MM.1S (cell line): ENCODE measurements at regions not wholly inside any gene's neighbourhood (a gene's known extent, or its start where the extent isn't known, plus 50 kb on each side); places are given as distances from the start of the nearest gene placed in this dataset.

Experiments used
- DNase-seq: peaks from one replicate; pipeline ENCODE4 v3.0.0-alpha.2; 2015
- H2AFZ ChIP-seq: fragments of 300-600 bp; sonication (generic); 2 replicates; pipeline ENCODE4 v1.6.0; 2016; ENCODE audit warnings: antibody characterized with exemption, low read length
- H3F3A ChIP-seq: fragments of 300-600 bp; sonication (generic); 2 replicates; pipeline ENCODE4 v1.6.1; 2016; ENCODE audit warnings: mild to moderate bottlenecking, antibody characterized with exemption, low read length, moderate library complexity, mixed read lengths; ENCODE audit not compliant: insufficient read depth
- H3K27ac ChIP-seq: fragments of 300-600 bp; sonication (generic); 2 replicates; pipeline ENCODE4 v1.5.1; 2016; ENCODE audit warnings: mild to moderate bottlenecking, low read length
- H3K27me3 ChIP-seq: fragments of 300-600 bp; sonication (generic); replicated peaks from 2 replicates; pipeline ENCODE4 v1.6.0; 2016; ENCODE audit warnings: low read length; ENCODE audit not compliant: insufficient read depth
- H3K36me3 ChIP-seq: fragments of 300-600 bp; sonication (generic); replicated peaks from 2 replicates; pipeline ENCODE4 v1.6.1; 2016; ENCODE audit warnings: mild to moderate bottlenecking, low read length, mixed read lengths; ENCODE audit not compliant: insufficient read depth
- H3K4me1 ChIP-seq: fragments of 300-600 bp; sonication (generic); 2 replicates; pipeline ENCODE4 v1.6.1; 2016; ENCODE audit warnings: low read length, mixed read lengths
- H3K4me2 ChIP-seq: fragments of 300-600 bp; sonication (generic); 2 replicates; pipeline ENCODE4 v1.6.0; 2016; ENCODE audit warnings: low read depth, low read length
- H3K4me3 ChIP-seq: fragments of 300-600 bp; sonication (generic); 2 replicates; pipeline ENCODE4 v1.5.1; 2016; ENCODE audit warnings: low read length, mixed read lengths
- H3K79me2 ChIP-seq: fragments of 300-600 bp; sonication (generic); 2 replicates; pipeline ENCODE4 v1.6.1; 2016; ENCODE audit warnings: mixed run types, low read length, mixed read lengths
- H3K9ac ChIP-seq: fragments of 300-600 bp; sonication (generic); 2 replicates; pipeline ENCODE4 v1.6.1; 2016; ENCODE audit warnings: low read length, mixed read lengths
- H3K9me2 ChIP-seq: fragments of 300-600 bp; sonication (generic); replicated peaks from 2 replicates; pipeline ENCODE4 v1.6.1; 2016; ENCODE audit warnings: mild to moderate bottlenecking, low read length, mixed read lengths; ENCODE audit not compliant: insufficient read depth
- H3K9me3 ChIP-seq: fragments of 300-600 bp; sonication (generic); replicated peaks from 2 replicates; pipeline ENCODE4 v1.6.1; 2016; ENCODE audit warnings: mild to moderate bottlenecking, low read length, mixed read lengths; ENCODE audit not compliant: insufficient read depth
- H4K20me1 ChIP-seq: fragments of 300-600 bp; sonication (generic); 2 replicates; pipeline ENCODE4 v1.6.1; 2016; ENCODE audit warnings: mild to moderate bottlenecking, low read length, moderate library complexity, mixed read lengths; ENCODE audit not compliant: insufficient read depth
- EZH2 ChIP-seq: fragments of 300-600 bp; sonication (generic); optimal IDR thresholded peaks from 2 replicates; pipeline ENCODE3; 2017; ENCODE audit warnings: low read depth, mild to moderate bottlenecking, antibody characterized with exemption, low read length, mixed read lengths
- EZH2phosphoT487 ChIP-seq: fragments of 300-600 bp; sonication (generic); IDR thresholded peaks from 2 replicates; pipeline ENCODE4 v1.6.1; 2018; ENCODE audit warnings: antibody characterized with exemption, low read length
- TF ChIP-seq, protein P1 (sequence below): fragments of 300-600 bp; sonication (generic); IDR thresholded peaks from 2 replicates; pipeline ENCODE4 v1.5.1; 2016; ENCODE audit warnings: antibody characterized with exemption, low read length, mixed read lengths

DNA sequence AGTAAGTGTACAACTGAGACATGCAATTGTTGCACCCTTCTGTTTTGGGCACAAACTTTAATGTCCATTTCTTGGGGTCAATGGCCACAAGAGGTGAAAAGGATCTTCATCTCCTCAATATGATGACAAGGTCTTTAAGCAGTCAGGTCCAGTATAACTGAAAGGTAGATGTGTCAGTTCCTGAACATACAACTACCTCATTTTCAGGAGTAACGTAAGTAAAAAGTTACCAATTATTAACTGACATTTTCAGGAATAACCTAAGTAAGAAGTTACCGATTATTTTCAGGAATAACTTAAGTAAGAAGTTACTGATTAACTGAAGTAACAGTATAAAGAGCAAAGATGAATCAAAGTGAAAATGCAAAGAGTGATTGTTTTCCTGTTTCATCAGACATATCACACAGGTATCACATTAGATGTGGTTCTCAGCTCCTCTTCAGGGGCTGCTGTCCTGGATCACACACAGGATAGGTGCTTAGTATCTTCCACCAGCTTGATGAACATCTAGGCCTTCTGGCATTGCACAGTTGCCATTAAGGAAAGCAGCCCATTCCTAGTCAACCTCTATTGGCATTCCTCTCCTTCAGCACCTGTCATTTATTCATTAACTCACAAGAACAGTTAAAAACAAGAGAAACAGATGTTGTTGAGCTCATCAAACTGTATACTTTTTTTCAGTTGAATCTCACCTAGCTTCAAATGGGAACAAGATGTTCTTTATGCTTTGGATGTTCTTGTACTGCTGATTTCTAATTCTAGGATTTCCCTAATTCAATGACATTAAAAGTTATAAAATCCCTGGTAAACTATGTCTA is 200.0 kb downstream of the FOXG1 start:
- no peaks in the 10 kb centered on the region for H3K9me3 ChIP-seq
- H3K36me3 ChIP-seq: no peaks in the 10 kb centered on the region
- H4K20me1 ChIP-seq: no peaks in the 10 kb centered on the region
- H3K79me2 ChIP-seq: no peaks in the 10 kb centered on the region
- DNase-seq: no peak
- H3K27ac ChIP-seq: no peak overlapping the region
- TF ChIP-seq, protein P1, sequence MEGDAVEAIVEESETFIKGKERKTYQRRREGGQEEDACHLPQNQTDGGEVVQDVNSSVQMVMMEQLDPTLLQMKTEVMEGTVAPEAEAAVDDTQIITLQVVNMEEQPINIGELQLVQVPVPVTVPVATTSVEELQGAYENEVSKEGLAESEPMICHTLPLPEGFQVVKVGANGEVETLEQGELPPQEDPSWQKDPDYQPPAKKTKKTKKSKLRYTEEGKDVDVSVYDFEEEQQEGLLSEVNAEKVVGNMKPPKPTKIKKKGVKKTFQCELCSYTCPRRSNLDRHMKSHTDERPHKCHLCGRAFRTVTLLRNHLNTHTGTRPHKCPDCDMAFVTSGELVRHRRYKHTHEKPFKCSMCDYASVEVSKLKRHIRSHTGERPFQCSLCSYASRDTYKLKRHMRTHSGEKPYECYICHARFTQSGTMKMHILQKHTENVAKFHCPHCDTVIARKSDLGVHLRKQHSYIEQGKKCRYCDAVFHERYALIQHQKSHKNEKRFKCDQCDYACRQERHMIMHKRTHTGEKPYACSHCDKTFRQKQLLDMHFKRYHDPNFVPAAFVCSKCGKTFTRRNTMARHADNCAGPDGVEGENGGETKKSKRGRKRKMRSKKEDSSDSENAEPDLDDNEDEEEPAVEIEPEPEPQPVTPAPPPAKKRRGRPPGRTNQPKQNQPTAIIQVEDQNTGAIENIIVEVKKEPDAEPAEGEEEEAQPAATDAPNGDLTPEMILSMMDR: no peak
- TF ChIP-seq EZH2 (no peak), EZH2phosphoT487 (no peak)
- H3F3A ChIP-seq: no peaks in the 10 kb centered on the region
- no peaks in the 10 kb centered on the region for H3K27me3 ChIP-seq
- H3K4me2 ChIP-seq: no peak overlapping the region
- no peaks in the 10 kb centered on the region for H3K4me1 ChIP-seq
- no peak overlapping the region for H3K9ac ChIP-seq
- H3K9me2 ChIP-seq: no peaks in the 10 kb centered on the region
- H3K4me3 ChIP-seq: no peak overlapping the region
- H2AFZ ChIP-seq: no peak overlapping the region

DNA sequence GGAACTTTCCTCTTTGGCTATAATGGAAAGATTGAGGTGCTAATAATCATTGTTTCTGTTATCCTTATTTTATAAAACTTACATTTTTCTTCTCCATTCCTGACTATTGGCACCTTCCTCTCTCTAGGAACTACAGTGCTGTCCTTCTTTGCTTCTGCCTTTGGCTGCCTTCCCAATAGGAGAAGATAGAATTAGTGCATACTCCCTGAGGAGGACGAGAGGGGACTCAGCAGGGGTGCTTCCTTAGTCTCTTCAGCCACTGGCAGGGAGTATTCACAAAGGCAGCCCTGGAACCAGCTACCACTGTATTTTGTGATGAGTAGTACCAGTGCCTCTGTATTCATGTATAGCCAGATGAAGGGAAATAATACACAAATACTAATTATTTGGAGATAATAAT is 208.5 kb downstream of the FOXG1 start:
- no peaks in the 10 kb centered on the region for H3K79me2 ChIP-seq
- no peak overlapping the region for H3K27ac ChIP-seq
- no peaks in the 10 kb centered on the region for H3K27me3 ChIP-seq
- no peak overlapping the region for H3K9ac ChIP-seq
- no peaks in the 10 kb centered on the region for H3K4me1 ChIP-seq
- H3K4me2 ChIP-seq: no peak overlapping the region
- H3K9me3 ChIP-seq: no peaks in the 10 kb centered on the region
- no peaks in the 10 kb centered on the region for H3F3A ChIP-seq
- H4K20me1 ChIP-seq: no peaks in the 10 kb centered on the region
- no peaks in the 10 kb centered on the region for H3K9me2 ChIP-seq
- DNase-seq: no peak
- H3K4me3 ChIP-seq: no peak overlapping the region
- no peaks in the 10 kb centered on the region for H3K36me3 ChIP-seq
- H2AFZ ChIP-seq: no peak overlapping the region
- TF ChIP-seq EZH2 (no peak), EZH2phosphoT487 (no peak)
- TF ChIP-seq, protein P1: no peak

DNA sequence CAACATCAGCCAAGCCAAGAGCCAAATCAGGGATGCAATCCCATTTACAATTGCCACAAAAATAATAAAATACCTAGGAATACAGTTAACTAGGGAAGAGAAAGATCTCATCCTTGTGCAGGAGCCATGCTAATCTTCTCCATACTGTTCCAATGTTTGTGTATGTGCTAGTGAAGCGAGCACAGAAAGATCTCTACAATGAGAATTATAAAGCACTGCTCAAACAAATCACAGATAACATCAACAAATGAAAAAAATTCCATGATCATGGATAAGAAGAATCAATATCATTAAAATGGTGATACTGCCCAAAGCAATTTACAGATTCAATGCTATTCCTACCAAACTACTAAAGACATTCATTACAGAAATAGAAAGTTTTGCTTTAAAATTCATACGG is 215.6 kb downstream of the FOXG1 start:
- Histone ChIP-seq H3K9ac (no peak overlapping the region), H3F3A (no peaks in the 10 kb centered on the region), H3K79me2 (no peaks in the 10 kb centered on the region), H4K20me1 (no peaks in the 10 kb centered on the region), H3K4me3 (no peak overlapping the region), H3K4me1 (no peaks in the 10 kb centered on the region), H3K4me2 (no peak overlapping the region), H3K27ac (no peak overlapping the region), H3K9me3 (no peaks in the 10 kb centered on the region), H2AFZ (no peak overlapping the region), H3K36me3 (no peaks in the 10 kb centered on the region), H3K9me2 (no peaks in the 10 kb centered on the region), H3K27me3 (no peaks in the 10 kb centered on the region)
- TF ChIP-seq, protein P1: no peak
- no peak for TF ChIP-seq EZH2
- TF ChIP-seq EZH2phosphoT487: no peak
- no peak for DNase-seq
